ENCODE measurements at regions not wholly inside any gene's neighbourhood (a gene's known extent, or its start where the extent isn't known, plus 50 kb on each side); places are given as distances from the start of the nearest gene placed in this dataset.
"Not testable (repeated sequence)": the region's sequence is repeated elsewhere in the genome, so short reads cannot be mapped to it uniquely, and the experiment has no call there.

DNA sequence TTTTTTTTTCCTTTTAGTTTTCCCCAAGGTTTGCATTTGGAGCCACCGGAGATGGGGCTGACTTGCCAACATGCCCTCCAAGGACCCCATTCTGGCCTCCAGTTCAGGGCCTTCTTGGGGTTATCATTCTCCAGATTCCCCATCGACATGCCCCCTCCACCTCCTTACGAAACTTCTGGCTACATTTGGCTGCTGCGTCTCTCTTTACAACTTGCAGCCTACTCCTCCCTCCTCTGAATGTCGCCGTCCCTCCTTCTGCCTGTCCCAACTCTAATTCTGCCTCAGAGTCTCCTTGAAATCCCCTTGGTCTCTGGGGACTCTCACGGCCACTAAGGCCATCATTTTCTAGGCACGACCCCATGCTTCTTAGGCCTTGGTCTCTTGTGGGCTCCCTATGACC, 72.2 kb upstream of the PODXL start:
- intact Hi-C loops (cut with micrococcal nuclease) = no loop called here
- DNase-seq (no peak), ATAC-seq (no peak)
- H3K4me3 Mint-ChIP-seq = no peak overlapping the region
- H3K27me3 Mint-ChIP-seq = peaks cover 2% of the 10 kb centered on the region
- H3K27ac Mint-ChIP-seq = no peak overlapping the region
- ChIA-PET POLR2A (no interaction called here), CTCF (no interaction called here)
- H3K36me3 Mint-ChIP-seq (ENCODE audit: low read depth) = no peaks in the 10 kb centered on the region
- H3K4me1 Mint-ChIP-seq (ENCODE audit: low read depth) = no peaks in the 10 kb centered on the region
- TF ChIP-seq, protein P1, sequence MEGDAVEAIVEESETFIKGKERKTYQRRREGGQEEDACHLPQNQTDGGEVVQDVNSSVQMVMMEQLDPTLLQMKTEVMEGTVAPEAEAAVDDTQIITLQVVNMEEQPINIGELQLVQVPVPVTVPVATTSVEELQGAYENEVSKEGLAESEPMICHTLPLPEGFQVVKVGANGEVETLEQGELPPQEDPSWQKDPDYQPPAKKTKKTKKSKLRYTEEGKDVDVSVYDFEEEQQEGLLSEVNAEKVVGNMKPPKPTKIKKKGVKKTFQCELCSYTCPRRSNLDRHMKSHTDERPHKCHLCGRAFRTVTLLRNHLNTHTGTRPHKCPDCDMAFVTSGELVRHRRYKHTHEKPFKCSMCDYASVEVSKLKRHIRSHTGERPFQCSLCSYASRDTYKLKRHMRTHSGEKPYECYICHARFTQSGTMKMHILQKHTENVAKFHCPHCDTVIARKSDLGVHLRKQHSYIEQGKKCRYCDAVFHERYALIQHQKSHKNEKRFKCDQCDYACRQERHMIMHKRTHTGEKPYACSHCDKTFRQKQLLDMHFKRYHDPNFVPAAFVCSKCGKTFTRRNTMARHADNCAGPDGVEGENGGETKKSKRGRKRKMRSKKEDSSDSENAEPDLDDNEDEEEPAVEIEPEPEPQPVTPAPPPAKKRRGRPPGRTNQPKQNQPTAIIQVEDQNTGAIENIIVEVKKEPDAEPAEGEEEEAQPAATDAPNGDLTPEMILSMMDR (IDR thresholded peaks at IDR 0.05) = no peak
- no peaks in the 10 kb centered on the region for H3K9me3 Mint-ChIP-seq

DNA sequence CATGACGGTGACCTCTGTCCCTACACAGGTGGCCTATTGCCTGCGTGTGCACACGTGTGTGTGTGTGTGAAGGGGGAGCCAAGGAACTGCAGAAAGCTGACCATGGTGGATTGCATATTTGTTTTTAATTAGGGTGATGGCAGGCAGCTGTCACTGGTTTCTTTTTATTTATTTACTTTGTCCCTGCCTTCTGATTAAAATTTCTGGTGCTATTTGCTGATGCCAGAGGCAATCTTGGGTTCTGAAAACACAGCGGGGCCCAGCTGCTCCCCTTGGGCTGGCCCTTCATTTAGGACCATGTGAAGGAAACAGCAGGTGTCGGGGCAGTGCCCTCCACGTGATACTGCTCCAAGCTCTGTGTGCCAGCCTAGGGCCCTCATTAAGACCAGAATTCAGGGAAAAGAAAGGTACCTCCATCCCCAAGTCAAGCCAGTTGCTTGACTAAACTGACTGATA, 71.3 kb upstream of the PODXL start:
- Mint-ChIP-seq H3K9me3 (no peaks in the 10 kb centered on the region), H3K4me3 (no peak overlapping the region), H3K4me1 (ENCODE audit: low read depth) (no peaks in the 10 kb centered on the region), H3K27ac (no peak overlapping the region), H3K36me3 (ENCODE audit: low read depth) (no peaks in the 10 kb centered on the region), H3K27me3 (peaks cover 3% of the 10 kb centered on the region)
- no peak for ATAC-seq
- DNase-seq = no peak
- ChIA-PET CTCF (no interaction called here), POLR2A (no interaction called here)
- intact Hi-C loops (cut with micrococcal nuclease) = no loop called here
- TF ChIP-seq, protein P1 (IDR thresholded peaks at IDR 0.05) = no peak

DNA sequence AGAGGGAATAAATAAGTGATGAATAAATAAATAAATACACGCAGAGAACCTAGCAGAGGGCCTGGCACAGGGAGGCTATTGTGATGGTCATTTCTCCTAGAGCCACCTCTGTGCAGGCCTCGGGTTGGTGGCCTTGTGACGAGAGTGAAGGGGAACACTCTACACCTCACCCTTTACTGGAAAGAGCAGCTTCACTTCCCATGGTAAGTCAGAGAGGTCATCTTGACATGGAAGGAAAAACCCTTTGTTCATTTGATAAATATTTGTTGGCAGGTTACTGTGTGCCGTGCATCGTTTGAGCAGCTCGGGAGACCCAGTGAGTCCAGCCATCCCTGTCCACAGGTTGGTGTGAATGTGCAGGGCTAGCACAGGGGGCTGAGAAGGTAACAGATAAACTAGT, 70.2 kb upstream of the PODXL start:
- H3K4me1 Mint-ChIP-seq (ENCODE audit: low read depth) = no peaks in the 10 kb centered on the region
- CTCF ChIA-PET = no interaction called here
- no peaks in the 10 kb centered on the region for H3K9me3 Mint-ChIP-seq
- peaks cover 3% of the 10 kb centered on the region for H3K27me3 Mint-ChIP-seq
- no peak overlapping the region for H3K27ac Mint-ChIP-seq
- intact Hi-C loops (cut with micrococcal nuclease) = no loop called here
- no peaks in the 10 kb centered on the region for H3K36me3 Mint-ChIP-seq (ENCODE audit: low read depth)
- H3K4me3 Mint-ChIP-seq = no peak overlapping the region
- ATAC-seq (no peak), DNase-seq (no peak)
- POLR2A ChIA-PET = no interaction called here
- TF ChIP-seq, protein P1 (IDR thresholded peaks at IDR 0.05) = no peak

DNA sequence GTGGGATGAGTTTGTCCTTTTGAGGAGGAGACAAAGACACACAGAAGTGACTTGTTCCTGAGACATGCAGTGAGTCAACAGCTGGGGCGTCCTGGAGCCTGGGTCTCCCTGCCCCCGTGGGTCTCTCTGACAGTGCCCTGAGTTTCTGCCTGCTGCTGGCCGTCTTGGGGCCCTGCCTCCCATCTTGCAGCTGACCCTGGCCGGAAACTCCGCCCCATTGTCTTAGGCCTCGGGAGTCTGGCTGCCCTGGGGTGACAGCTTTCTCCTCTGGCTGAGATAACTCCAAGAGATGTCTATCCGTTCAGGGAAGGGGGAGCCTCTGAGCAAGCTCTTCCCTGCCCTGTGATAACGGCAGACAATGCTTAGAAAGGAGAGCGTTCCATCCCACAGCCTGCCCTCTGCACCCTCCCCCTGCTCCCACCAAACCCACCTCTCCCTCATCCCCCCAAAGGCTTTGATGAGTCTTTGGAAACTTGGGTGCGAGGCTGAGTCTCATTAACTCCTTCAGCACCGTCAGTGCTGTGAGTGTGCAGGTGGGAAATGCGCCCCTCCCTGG, 69.5 kb upstream of the PODXL start:
- H3K27me3 Mint-ChIP-seq = peaks cover 3% of the 10 kb centered on the region
- no peaks in the 10 kb centered on the region for H3K4me1 Mint-ChIP-seq (ENCODE audit: low read depth)
- H3K9me3 Mint-ChIP-seq = no peaks in the 10 kb centered on the region
- DNase-seq (no peak), ATAC-seq (no peak)
- ChIA-PET POLR2A (no interaction called here), CTCF (no interaction called here)
- intact Hi-C loops (cut with micrococcal nuclease) = no loop called here
- no peak overlapping the region for H3K27ac Mint-ChIP-seq
- H3K36me3 Mint-ChIP-seq (ENCODE audit: low read depth) = no peaks in the 10 kb centered on the region
- TF ChIP-seq, protein P1 (IDR thresholded peaks at IDR 0.05) = no peak
- no peak overlapping the region for H3K4me3 Mint-ChIP-seq

DNA sequence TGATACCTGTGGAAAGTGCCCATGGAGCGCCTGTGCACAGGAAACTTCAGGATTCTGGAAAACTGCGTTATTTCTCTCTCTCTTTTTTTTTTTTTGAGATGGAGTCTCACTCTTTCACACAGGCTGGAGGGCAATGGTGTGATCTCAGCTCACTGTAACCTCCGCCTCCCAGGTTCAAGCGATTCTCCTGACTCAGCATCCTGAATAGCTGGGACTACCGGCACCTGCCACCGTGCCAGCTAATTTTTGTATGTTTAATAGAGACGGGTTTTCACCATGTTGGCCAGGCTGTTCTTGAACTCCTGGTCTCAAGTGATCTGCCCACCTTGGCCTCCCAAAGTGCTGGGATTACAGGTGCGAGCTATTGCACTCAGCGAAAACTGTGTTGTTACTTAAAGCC, 68.9 kb upstream of the PODXL start:
- ATAC-seq; intact Hi-C loops (cut with micrococcal nuclease); DNase-seq; H3K36me3 Mint-ChIP-seq (ENCODE audit: low read depth); H3K4me3 Mint-ChIP-seq; H3K27ac Mint-ChIP-seq; H3K9me3 Mint-ChIP-seq; H3K27me3 Mint-ChIP-seq; CTCF ChIA-PET; H3K4me1 Mint-ChIP-seq (ENCODE audit: low read depth); POLR2A ChIA-PET: not testable (repeated sequence)

DNA sequence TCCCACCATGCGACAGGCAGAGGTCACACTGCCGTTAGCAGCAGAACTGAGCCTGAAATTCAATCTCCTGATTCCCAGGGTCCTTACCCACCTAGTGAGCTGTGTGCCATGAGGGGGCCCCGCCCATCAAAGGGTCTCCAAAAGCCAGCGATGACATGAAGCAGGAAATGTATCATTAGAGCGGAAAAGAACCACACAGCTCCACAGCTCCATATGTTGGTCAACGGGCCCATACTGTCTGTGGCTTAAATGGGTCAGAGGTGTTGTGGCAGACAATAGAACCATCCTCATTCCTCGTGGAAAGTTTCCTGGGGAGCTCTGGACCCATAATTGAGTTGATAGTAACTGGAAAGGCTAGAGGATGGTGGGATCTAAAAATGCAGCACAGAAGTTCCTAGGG, 68.1 kb upstream of the PODXL start:
- Mint-ChIP-seq H3K9me3 (no peaks in the 10 kb centered on the region), H3K27me3 (peaks cover 2% of the 10 kb centered on the region), H3K36me3 (ENCODE audit: low read depth) (no peaks in the 10 kb centered on the region), H3K4me3 (no peak overlapping the region), H3K27ac (no peak overlapping the region), H3K4me1 (ENCODE audit: low read depth) (no peaks in the 10 kb centered on the region)
- ATAC-seq (no peak), DNase-seq (no peak)
- CTCF ChIA-PET = no interaction called here
- intact Hi-C loops (cut with micrococcal nuclease) = no loop called here
- POLR2A ChIA-PET = no interaction called here
- TF ChIP-seq, protein P1 (IDR thresholded peaks at IDR 0.05) = no peak

All from activated CD8-positive, alpha-beta T cell treated with anti-CD3 and anti-CD28 coated beads for 36 hours (primary cell).